ENCODE measurements at regions not wholly inside any gene's neighbourhood (a gene's known extent, or its start where the extent isn't known, plus 50 kb on each side); places are given as distances from the start of the nearest gene placed in this dataset.

DNA sequence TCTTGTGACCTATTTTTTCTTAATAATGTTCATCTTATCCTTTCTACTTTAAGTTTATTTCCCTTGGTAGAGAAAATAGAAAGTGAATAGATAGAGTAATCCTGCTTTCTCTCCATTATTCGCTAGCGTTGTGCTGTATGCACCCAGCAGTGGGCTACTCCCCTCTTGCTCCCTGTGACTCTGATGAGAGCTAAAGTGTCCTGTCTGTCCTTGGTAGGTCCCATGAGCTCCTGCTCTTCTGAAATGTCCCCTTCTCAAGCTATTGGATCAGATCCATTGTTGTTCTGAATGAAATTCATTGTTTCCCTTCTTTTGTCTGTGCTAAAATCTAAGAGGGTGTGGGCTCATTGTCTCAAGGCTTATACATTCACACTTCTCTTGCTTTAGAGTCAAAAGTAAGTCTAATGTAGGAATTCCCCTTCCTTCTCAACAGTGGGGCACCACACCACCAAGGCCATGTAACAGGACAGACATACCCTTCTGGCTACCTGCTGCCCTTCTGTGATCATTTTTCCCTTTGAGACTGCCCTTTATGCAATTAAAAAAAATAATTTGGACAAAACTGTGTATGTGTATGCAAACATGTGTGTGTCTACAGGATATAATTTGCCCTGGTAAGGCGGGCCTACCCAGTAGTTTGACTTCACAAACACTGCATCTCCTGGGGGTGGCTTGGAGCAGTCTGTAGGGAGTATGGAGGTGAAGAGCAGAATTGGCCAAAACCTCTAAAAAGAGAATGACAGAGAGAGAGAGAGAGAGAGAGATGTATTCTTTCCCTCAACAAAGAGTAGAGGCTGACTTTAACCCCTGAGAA lies 167.0 kb upstream of the MYLIP start:
- H3K4me3 Mint-ChIP-seq = no peak overlapping the region
- no peaks in the 10 kb centered on the region for H3K27me3 Mint-ChIP-seq (ENCODE audit: low read depth)
- no peaks in the 10 kb centered on the region for H3K36me3 Mint-ChIP-seq (ENCODE audit: low read depth)
- no peaks in the 10 kb centered on the region for H3K9me3 Mint-ChIP-seq
- CTCF ChIA-PET = interaction anchor here (1.3 kb wide), 1 partner anchor 68 kb away, joined by 3 read pairs; no protein-coding TSS in a partner anchor
- no peak overlapping the region for H3K27ac Mint-ChIP-seq
- intact Hi-C loops (cut with micrococcal nuclease) = loop anchor here (1.0 kb wide), 1 partner anchor 48 kb away; no protein-coding TSS in a partner anchor
- DNase-seq = no peak
- H3K4me1 Mint-ChIP-seq (ENCODE audit: low read depth) = peaks cover 12% of the 10 kb centered on the region

DNA sequence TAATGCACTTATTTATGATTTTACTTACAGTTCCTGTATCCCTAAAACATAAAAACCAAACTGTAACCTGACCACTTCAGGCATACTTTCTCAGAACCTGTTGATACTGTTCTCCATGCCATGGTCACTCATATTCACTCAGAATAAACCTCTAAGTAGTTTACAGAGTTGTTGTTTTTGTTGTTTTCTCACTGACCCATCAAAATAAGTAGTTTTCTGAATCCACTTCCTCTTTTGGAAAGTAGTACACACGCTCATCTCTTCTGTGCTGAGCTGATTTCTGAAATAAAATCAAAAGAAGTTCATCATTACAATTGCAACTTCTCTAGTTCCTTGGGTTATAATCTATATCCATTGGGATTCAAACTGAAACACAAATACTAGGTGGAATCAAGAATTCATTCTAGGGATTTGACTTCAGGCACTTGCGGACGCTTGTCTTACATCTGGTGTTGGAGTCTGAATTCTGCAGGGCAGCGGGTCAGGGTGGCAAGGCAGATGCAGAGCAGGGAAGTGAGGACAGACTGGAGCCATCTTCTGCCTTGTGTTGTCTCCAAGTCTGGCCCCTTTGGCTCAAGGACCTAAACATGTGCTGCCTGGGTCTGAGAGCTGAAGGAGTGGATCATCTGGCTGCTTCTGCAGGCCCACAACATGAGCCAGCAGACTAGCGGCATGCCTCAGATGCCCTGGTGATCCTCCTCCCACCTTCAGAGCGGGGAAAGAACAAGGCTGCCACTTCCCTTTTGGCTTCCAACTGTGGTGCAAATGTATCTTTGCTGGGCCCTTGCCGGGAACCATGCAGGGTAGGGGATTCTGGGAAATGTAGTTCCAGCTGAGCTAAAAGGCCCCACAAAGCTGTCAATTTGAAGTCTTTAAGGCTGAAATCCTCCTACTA lies 167.9 kb upstream of the MYLIP start:
- Mint-ChIP-seq H3K27me3 (ENCODE audit: low read depth) (no peaks in the 10 kb centered on the region), H3K27ac (no peak overlapping the region), H3K36me3 (ENCODE audit: low read depth) (no peaks in the 10 kb centered on the region), H3K9me3 (no peaks in the 10 kb centered on the region), H3K4me1 (ENCODE audit: low read depth) (peaks cover 17% of the 10 kb centered on the region), H3K4me3 (no peak overlapping the region)
- intact Hi-C loops (cut with micrococcal nuclease) = no loop called here
- no peak for DNase-seq
- CTCF ChIA-PET = interaction anchor here (1.3 kb wide), 1 partner anchor 67 kb away, joined by 3 read pairs; no protein-coding TSS in a partner anchor

DNA sequence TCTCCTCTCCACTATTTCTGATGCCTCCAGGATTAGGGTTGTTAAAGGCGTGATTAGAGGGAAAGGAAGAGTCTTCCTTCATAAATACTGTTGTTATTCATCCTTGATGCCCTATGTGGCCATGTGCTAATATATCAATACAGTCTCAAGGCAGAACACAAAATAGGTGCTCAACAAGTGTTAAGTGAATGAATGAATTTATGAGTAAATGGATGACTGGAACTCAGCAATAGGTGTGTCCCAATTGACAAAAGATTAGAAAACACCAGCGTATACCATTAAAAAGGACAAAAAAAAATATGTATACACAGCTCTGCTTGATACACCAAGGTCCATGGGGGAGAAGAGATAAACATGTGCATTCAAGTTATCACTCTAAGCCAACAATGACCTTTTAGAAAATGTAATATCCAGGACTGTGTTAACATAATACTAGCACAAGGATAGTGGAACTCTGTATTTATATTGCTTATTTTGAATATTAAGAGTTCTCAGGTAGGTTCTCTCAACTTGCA lies 171.2 kb upstream of the MYLIP start:
- Mint-ChIP-seq H3K27me3 (ENCODE audit: low read depth) (no peaks in the 10 kb centered on the region), H3K4me1 (ENCODE audit: low read depth) (peaks cover 16% of the 10 kb centered on the region), H3K36me3 (ENCODE audit: low read depth) (no peaks in the 10 kb centered on the region), H3K27ac (no peak overlapping the region), H3K4me3 (no peak overlapping the region), H3K9me3 (no peaks in the 10 kb centered on the region)
- intact Hi-C loops (cut with micrococcal nuclease) = no loop called here
- no peak for DNase-seq
- CTCF ChIA-PET = interaction anchor here (0.8 kb wide), 1 partner anchor 64 kb away, joined by 3 read pairs; no protein-coding TSS in a partner anchor

DNA sequence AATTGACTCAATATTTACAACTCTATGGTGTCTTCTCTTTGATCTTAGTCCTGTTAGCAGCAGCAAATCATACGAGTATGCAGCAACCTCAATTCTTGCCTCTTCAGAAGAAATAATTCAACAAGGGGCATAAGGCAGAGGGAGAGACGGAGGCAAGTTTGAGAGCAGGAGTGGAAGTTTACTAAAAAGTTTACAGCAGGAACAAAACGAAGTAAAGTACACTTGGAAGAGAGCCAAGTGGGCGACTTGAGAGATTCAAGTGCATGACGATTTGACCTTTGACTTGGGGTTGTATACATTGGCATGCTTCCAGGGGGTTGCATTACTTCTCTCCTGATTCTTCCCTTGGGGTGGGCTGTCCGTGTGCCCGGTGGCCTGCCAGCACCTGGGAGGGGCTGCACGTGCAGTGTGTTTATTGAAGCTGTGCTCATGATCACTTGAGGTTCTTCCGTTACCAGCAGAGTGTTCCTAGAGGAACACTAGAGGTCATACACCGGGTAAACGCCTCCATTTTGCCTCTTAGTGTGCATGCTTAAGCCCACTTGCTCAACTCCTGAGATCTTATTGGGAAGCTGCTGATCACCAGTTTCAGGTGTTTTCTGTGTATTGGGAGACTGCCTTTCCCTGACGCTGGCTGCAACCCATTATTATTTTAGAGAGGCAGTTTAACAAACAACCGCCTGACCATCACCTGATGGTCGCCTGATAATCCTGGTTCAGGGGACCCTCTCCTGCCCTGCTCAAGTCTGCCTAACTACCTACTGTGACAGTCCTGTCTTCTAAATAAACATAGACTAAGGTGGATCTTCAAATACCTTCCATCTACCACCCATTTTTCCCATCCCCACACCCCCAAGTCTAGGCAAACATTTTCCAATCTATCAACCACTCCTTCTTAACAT lies 172.4 kb upstream of the MYLIP start:
- CTCF ChIA-PET = no interaction called here
- Mint-ChIP-seq H3K4me1 (ENCODE audit: low read depth) (peaks cover 5% of the 10 kb centered on the region), H3K27ac (no peak overlapping the region), H3K27me3 (ENCODE audit: low read depth) (no peaks in the 10 kb centered on the region), H3K4me3 (no peak overlapping the region), H3K36me3 (ENCODE audit: low read depth) (no peaks in the 10 kb centered on the region), H3K9me3 (no peaks in the 10 kb centered on the region)
- intact Hi-C loops (cut with micrococcal nuclease) = no loop called here
- no peak for DNase-seq

DNA sequence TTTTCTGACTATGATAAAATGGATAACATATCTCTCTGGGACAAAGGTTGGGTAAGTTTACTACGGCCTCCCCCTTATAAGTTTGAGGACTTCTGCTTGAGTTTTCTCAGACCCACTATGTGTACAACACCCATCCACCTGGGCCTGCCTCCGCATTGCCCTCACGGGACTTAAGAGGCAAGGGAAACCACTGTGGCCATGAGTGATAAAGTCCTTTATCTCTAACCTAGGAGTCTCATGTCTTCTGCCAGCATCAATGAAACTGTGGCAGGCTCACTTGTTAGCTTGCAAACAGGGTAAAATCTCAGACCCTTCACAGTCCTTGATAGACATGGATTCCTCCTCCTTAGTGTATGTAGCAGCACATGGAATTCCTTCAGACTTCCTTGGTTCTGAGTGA lies 173.4 kb upstream of the MYLIP start:
- no peak overlapping the region for H3K4me3 Mint-ChIP-seq
- H3K36me3 Mint-ChIP-seq (ENCODE audit: low read depth) = no peaks in the 10 kb centered on the region
- intact Hi-C loops (cut with micrococcal nuclease) = no loop called here
- H3K9me3 Mint-ChIP-seq = no peaks in the 10 kb centered on the region
- CTCF ChIA-PET = interaction anchor here (1.2 kb wide), 1 partner anchor 62 kb away, joined by 3 read pairs; no protein-coding TSS in a partner anchor
- DNase-seq = no peak
- no peaks in the 10 kb centered on the region for H3K27me3 Mint-ChIP-seq (ENCODE audit: low read depth)
- no peak overlapping the region for H3K27ac Mint-ChIP-seq
- H3K4me1 Mint-ChIP-seq (ENCODE audit: low read depth) = peaks cover 5% of the 10 kb centered on the region

DNA sequence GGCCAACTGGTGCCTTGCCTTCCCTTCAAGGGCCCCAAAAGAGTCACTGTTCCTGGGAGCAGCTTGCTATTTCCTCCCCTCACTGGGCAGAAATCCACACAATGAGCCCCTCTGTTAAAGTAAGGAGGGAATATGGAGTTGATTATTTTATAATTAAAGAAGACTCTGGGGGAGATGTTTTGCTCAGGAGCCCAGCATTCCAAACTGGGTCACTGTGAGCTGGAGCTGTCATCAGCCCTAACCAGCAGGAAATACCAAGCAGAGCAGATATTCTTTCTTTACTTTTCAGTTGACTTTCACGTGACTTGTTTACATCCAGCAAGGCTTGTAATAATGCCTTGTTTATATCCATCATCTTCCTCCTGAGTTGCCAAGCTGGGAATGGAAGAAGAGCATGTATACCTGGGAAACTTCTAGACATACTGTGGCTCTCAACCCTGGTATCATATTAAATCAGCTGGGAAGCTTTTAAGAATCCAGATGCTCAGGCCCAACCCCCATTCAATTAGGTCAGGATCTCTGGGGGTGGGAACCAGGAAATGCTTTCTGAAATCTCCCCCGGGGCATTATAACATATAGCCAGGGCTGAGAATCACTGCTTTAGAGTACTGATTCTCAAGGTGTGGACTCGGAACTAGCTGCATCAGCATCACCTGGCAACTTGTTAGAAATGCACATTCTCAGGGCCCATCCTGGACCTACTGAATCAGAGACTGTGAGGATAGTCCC lies 175.6 kb upstream of the MYLIP start:
- peaks cover 5% of the 10 kb centered on the region for H3K4me1 Mint-ChIP-seq (ENCODE audit: low read depth)
- no peak for DNase-seq
- no peaks in the 10 kb centered on the region for H3K9me3 Mint-ChIP-seq
- no peaks in the 10 kb centered on the region for H3K27me3 Mint-ChIP-seq (ENCODE audit: low read depth)
- intact Hi-C loops (cut with micrococcal nuclease) = no loop called here
- no peak overlapping the region for H3K27ac Mint-ChIP-seq
- no peak overlapping the region for H3K4me3 Mint-ChIP-seq
- CTCF ChIA-PET = interaction anchor here (1.0 to 1.2 kb wide), 2 partner anchors 53 to 59 kb away, joined by 3 to 5 read pairs; no protein-coding TSS in a partner anchor
- no peaks in the 10 kb centered on the region for H3K36me3 Mint-ChIP-seq (ENCODE audit: low read depth)

DNA sequence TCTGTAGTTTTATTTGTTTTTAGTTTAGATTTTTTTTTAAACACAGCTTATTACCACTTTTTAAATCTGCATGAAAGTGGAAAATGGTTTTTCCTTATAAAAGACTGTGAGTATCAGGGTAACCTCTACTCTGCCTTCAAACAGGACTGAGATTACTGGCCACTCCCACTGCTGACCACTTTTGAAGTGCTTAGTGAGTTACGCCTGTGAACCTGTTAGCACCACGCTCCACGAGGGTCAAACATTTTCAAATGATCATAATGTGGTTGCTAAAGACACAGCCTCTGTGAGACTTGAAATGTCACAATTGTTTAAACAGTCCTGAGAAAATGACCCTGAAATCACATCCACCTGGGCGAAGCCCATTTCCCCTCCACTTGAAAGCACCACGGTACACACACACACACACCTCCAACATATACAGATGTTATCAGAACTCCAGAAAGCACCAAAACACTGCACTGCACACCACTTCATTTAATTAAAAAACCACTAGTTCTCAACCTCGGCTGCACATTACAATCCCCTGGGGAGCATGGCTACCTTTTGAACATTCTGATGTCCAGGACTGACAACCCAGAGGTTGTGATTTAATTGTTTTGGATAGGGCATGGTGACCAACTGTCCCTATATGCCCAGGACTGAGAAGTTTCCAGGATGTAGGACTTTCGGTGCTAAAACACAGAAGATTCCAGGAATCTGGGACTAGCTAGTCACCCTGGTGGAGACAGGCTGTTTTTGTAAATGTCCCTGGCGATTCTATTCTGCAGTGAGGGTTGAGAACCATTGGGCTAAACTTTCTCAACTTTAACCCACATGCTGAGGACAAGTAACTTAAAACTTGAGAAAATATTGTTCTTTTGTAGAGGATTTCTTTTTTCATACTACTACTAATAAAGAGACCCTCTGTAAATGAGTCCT lies 176.4 kb upstream of the MYLIP start:
- intact Hi-C loops (cut with micrococcal nuclease) = no loop called here
- H3K27ac Mint-ChIP-seq = no peak overlapping the region

DNA sequence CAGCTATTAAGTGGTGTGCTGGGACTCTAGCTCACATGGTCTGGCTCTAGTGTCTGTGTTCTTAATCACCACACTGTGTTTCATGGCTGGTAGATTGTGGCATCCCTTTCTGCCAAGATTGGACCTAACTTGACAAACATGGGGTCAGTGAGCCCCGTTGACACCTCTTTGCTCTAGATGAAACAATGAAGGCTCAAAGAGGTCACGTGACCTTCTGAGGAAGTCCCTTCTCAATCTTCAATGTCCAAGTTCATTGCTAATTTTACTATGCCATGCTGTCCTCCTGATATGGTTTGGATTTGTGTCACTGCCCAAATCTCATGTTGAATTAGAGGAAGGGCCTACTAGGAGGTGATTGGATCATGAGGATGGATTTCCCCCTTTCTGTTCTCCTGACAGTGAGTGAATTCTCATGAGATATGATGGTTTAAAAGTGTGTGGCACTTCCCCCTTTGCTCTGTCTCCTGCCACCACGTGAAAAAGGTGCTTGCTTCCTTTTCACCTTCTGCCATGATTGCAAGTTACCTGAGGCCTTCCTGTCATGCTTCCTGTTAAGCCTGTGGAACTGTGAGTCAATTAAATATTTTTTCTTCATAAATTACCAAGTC lies 177.8 kb upstream of the MYLIP start:
- H3K4me1 Mint-ChIP-seq (ENCODE audit: low read depth) = peaks cover under 1% of the 10 kb centered on the region
- CTCF ChIA-PET = no interaction called here
- H3K36me3 Mint-ChIP-seq (ENCODE audit: low read depth) = no peaks in the 10 kb centered on the region
- H3K9me3 Mint-ChIP-seq = no peaks in the 10 kb centered on the region
- intact Hi-C loops (cut with micrococcal nuclease) = no loop called here
- H3K4me3 Mint-ChIP-seq = no peak overlapping the region
- no peaks in the 10 kb centered on the region for H3K27me3 Mint-ChIP-seq (ENCODE audit: low read depth)
- no peak for DNase-seq
- H3K27ac Mint-ChIP-seq = no peak overlapping the region

More for the DNA sequence above, 176.4 kb upstream of the MYLIP start:
- Mint-ChIP-seq H3K27me3 (ENCODE audit: low read depth) (no peaks in the 10 kb centered on the region), H3K4me1 (ENCODE audit: low read depth) (peaks cover 5% of the 10 kb centered on the region), H3K9me3 (no peaks in the 10 kb centered on the region), H3K36me3 (ENCODE audit: low read depth) (no peaks in the 10 kb centered on the region), H3K4me3 (no peak overlapping the region)
- no peak for DNase-seq
- CTCF ChIA-PET = interaction anchor here (0.6 kb wide), 1 partner anchor 20 kb away, joined by 3 read pairs; no protein-coding TSS in a partner anchor

DNA sequence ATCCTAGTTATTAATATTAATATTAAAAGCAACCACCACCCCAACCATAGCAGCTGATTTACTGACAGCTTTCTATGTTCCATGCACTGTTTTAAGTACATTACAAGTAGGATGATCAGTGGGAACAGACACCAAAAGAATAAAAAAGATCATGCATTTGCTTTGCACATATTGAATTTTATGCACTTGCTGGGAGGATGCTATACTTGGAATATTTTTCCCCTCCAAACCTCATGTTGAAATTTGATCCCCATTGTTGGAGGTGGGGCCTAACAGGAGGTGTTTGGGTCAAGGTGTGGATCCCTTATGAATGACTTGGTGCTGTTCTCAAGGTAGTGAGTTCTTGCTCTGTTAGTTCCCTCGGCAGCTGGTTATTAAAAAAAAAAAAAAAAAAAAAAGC lies 178.9 kb upstream of the MYLIP start:
- Mint-ChIP-seq H3K27me3 (ENCODE audit: low read depth) (no peaks in the 10 kb centered on the region), H3K36me3 (ENCODE audit: low read depth) (no peaks in the 10 kb centered on the region), H3K9me3 (no peaks in the 10 kb centered on the region), H3K4me1 (ENCODE audit: low read depth) (no peaks in the 10 kb centered on the region), H3K27ac (no peak overlapping the region), H3K4me3 (no peak overlapping the region)
- CTCF ChIA-PET = no interaction called here
- intact Hi-C loops (cut with micrococcal nuclease) = no loop called here
- DNase-seq = no peak

Measured in activated naive CD4-positive, alpha-beta T cell treated with anti-CD3 and anti-CD28 coated beads for 36 hours (primary cell).